ENCODE measurements at regions not wholly inside any gene's neighbourhood (a gene's known extent, or its start where the extent isn't known, plus 50 kb on each side); places are given as distances from the start of the nearest gene placed in this dataset.
"Not testable (repeated sequence)": the region's sequence is repeated elsewhere in the genome, so short reads cannot be mapped to it uniquely, and the experiment has no call there.

GRCh38 chrX:1880884-1881817, 266.3 kb downstream of the ASMT start:
- TF ChIP-seq CTCF (IDR thresholded peaks at IDR 0.05); POLR2A (IDR thresholded peaks at IDR 0.05; ENCODE audit: low read length): not testable (repeated sequence)
